ENCODE measurements at regions not wholly inside any gene's neighbourhood (a gene's known extent, or its start where the extent isn't known, plus 50 kb on each side); places are given as distances from the start of the nearest gene placed in this dataset.
A peak's percentile ranks its signal among the peaks of the same experiment; 100 is the strongest.

DNA sequence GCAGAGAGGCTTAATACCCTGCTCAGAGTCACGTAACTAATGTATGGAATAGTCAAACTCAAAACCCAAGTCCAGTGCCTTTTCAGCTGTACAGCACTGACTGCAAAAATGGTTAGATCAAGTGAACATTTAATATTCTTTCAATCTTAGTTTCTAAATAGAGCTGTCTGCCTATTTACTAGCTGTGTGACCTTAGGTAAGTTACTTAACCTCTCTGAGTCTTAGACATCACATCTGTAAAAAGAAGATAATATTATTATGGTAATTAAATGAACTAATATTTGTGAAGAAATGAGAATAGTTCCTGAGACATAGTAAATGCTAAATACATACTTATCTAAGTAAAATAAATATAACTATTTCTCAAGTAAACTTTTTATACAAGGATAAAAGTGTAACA lies 235.5 kb downstream of the SAMD5 start:
- no peak for DNase-seq
- intact Hi-C loops (cut with micrococcal nuclease), result no loop called here
- ATAC-seq, result no peak

DNA sequence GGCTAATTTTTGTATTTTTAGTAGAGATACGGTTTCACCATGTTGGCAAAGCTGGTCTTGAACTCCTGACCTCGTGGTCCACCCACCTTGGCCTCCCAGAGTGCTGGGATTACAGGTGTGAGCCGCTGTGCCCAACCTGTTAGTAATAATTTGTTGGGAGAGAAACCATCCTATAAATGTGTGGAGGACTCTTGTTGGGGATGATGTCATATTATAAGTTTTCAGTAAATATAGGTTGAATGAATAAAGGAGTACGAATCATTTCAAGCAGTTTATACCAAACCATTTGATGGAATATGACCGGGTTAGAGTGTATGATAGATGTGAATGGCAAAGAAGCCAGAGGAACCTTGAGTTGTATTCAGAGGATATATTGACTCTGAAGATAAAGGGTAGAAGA lies 240.8 kb downstream of the SAMD5 start:
- DNase-seq (no peak), ATAC-seq (no peak)
- intact Hi-C loops (cut with micrococcal nuclease), result no loop called here

DNA sequence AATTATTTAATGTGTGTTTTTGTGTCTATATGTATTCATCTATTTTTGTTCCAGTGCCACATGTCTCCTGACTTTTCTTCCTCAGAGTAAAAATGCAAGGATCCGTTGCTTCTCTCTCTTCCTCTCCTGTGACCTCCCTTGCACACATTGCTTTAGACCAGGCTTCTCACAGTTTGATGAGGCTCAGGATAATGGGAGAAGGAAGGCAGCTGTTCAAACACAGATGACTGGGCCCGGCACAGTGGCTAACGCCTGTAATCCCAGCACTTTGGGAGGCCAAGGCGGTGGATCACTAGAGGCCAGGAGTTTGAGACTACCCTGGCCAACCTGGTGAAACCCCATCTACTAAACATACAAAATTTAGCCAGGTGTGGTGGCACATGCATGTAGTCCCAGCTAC lies 241.9 kb downstream of the SAMD5 start:
- ATAC-seq, result no peak
- intact Hi-C loops (cut with micrococcal nuclease), result no loop called here
- no peak for DNase-seq

DNA sequence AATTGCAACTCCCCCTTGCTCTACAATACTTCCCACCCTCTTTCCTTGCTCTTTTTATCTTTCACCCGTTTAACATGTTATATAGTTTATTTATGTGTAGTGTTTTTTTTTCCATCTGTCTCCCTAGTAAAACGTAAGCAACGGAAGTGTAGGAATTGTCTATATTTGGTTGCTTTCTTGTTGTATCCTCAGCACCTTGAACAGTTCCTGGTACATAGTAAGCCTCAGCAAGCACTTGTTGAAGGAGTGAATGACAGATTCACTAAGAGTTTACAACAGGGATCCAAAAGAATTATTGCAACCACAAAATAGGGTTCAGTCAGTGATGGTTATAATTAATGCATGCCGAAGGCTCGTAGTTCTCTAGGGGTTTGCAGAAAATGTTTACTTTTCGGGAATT lies 242.7 kb downstream of the SAMD5 start:
- DNase-seq (no peak), ATAC-seq (no peak)
- intact Hi-C loops (cut with micrococcal nuclease), result no loop called here

DNA sequence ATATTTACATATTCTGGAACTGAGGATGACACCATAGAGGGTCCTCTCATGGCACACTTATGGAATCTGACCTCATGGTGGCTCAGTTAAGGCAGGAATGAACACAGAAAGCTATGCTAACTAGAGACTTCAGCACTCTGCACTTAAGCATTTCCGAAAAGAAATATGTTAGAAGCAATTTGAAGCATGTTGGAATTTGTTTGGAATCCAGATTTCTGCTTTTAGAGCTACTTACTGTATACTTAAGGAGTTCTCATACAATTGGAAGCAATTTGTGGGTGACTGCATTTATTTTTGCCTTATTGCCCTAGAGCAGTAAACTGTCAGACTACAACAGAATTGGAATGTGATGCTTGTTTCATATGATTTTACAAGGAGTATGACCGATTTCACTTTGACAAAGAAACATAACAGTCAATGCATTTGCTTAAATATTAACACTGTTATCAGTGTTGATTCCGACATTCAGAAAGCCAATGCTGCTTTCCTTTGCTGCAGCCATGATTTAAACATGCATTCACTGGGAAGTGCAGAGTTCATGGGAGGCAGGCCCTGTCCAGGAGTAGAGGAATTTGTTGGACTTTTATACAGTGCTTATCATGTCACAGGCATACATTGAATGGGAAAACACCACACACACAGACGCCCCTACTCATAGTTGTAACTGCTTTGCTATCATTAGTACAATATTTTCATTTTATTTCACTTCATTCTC lies 244.4 kb downstream of the SAMD5 start:
- intact Hi-C loops (cut with micrococcal nuclease), result no loop called here
- no peak for ATAC-seq
- no peak for DNase-seq

DNA sequence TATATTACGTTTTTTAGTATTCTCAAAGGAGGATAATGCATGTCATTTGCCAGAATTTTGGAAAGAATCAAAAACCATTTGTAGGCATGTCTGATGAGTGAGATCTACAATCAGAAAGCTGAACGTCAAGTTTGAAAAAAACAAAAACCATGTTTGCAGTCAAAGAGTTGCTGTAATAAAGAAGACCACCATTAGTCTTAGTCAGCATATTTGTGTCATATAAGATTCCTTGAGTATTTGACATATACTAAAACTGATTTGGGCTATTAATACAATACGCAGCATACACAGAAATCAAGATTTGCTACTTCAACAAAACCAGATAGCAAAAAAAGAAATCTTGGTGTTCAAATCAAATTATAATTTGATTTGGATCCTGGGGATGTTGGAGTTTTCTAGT lies 247.5 kb downstream of the SAMD5 start:
- intact Hi-C loops (cut with micrococcal nuclease), result no loop called here
- DNase-seq (no peak), ATAC-seq (no peak)

DNA sequence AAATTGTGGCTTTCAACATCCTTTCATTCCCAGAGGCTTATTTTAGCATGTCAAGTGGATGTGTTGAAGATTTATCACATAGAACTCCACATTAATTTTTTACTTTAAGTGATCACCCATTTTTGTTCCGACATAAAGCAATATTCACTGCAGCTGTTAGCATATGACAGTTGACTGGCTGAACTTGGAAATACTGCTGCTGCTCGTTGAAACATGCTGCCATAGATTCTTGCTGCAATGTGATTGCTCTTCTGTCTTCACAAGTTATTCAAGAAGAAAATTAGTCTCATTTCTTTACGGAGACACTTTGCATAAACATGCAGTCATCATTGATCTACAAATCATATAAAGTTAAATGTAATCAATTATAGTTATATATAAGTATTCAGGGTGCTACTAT lies 248.4 kb downstream of the SAMD5 start:
- DNase-seq (no peak), ATAC-seq (no peak)
- intact Hi-C loops (cut with micrococcal nuclease), result no loop called here

DNA sequence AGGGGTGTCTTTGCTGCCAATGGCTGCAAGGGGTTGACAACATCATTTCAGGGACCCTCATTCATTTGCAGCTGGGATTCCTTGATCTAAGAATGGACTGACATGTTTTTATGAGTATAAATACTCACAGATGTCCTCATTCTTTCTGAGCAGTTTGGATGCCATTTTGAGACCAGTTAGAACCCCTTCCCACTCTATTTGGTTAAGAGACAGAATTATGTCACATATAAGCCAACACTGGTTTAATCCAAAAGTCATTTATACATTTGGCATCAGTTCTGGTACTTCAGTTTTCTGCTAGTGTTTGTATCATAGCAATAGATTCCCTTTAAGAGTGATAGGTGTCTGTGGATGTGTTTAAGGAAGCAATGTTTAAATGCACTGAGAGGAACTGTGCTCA lies 248.8 kb downstream of the SAMD5 start:
- ATAC-seq (no peak), DNase-seq (no peak)
- intact Hi-C loops (cut with micrococcal nuclease), result no loop called here

DNA sequence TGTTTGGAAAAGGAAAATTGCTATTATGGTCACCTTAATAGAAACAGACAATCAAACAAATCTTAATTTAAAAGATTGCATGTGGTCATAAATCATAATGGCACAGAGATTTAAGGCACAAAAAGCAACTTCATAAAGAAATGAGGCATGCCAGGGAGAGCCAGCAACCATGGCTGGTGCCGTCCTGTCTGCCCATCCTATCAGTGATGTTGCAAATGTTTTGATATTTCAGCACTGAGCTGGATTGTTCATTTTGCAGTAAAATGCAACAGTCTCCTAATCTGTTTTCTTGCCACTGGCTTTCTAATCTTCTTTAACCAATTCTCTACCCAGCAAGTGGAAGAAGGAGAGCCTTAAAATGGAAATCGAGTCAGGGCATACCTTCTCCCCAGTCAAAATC lies 249.8 kb downstream of the SAMD5 start:
- intact Hi-C loops (cut with micrococcal nuclease), result no loop called here
- DNase-seq, result no peak
- ATAC-seq, result no peak

DNA sequence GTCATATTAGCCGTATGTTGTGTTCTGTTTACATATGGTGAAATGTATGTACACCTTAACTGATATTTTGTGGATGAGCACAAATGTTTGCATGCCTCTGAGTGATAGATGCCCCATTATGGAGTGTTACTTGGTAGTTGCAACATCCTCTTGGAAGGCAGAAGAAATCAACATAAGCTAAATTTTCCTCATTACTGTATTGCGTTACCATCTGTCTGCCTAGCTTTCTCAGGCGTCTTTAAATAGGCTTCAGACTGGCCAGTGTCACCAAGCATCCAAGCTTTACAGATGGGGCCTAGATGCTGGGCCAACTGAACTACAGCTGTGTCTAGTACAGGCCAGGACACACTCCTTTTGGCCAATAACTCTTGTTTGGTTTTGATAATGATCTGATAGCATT lies 250.6 kb downstream of the SAMD5 start:
- ATAC-seq, result peak; percentile 59
- no peak for DNase-seq
- intact Hi-C loops (cut with micrococcal nuclease), result no loop called here

DNA sequence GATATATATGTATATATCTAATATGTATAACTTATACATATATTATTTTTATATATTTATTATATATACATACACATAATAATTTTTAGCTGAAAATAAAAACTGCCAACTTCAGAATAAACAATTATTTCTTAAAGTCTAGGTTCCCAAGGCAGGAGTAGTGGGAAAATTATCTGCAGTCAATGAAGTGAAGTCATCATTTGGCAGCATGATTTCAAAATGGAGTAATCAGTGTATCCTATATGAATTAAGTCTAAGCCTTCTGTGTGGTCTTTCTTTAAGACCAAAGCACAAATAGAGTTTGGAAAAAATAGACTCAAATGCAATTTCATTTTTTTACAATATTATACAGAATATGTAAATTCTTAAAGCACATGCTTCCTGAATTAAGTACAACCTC lies 251.0 kb downstream of the SAMD5 start:
- no peak for ATAC-seq
- intact Hi-C loops (cut with micrococcal nuclease), result no loop called here
- no peak for DNase-seq

DNA sequence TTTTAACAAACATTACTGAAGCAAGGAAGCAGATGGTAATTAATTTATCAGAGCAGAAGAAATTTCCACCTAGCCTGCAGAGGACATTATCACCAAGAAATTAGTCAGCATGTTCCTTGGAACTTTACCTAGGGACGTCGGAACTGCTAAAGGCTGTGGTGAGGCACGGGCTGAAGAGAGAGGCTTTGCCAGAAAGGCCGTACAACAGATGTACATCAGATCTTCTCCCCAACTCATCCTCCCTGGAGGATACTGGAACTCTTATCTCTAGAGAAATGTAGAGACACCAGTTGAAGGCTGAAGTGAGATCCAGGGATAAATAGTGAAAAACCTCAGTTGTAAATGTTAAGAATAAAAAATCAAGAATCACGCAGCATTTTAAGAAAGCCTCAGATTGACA lies 257.1 kb downstream of the SAMD5 start:
- no peak for ATAC-seq
- intact Hi-C loops (cut with micrococcal nuclease), result no loop called here
- DNase-seq, result no peak

DNA sequence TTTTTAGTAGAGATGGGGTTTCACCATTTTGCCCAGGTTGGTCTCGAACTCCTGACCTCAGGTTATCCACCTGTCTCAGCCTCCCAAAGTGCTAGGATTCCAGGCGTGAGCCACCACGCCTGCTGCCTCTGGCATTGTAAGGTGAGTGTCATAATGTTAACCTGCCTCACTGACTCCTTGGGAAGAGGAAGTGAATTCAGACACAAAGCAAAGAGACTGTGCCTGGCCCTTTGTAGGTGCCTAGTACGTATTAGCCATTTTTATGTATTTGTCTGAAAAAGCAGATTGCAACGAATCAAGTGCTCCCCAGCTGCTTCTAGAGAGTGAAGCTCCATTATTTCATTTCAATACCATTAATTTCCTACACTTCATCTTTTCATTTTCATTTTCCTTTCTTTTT lies 260.5 kb downstream of the SAMD5 start:
- ATAC-seq (no peak), DNase-seq (no peak)
- intact Hi-C loops (cut with micrococcal nuclease), result no loop called here

DNA sequence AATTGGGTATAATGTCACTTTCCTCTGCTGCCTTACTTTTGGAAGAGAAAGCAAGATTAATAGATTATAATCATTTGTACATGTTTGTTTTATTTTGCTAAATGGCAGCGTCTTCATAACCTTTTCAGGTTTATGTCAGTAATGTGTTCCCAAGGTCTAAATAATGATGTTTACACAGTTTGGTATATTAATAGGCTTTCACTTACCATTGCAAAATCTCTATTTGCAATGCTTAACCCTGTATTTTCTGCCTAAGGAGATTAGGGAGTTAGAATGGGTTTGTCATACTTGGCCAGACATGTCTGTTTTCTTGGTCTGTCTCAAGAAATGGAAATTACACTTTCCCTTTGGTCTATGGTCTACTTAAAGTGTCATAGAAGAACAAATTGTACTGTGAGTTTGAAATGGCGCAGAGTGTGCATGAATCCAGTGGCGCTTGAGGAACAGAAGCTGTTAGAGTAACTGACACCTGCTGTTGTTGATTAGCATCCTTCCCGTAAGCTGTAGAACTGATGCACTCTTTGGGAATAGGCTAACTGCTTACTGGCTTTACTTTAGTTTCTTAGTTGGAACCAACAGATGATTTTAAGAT lies 261.1 kb downstream of the SAMD5 start:
- intact Hi-C loops (cut with micrococcal nuclease), result no loop called here
- DNase-seq, result no peak
- ATAC-seq, result no peak

DNA sequence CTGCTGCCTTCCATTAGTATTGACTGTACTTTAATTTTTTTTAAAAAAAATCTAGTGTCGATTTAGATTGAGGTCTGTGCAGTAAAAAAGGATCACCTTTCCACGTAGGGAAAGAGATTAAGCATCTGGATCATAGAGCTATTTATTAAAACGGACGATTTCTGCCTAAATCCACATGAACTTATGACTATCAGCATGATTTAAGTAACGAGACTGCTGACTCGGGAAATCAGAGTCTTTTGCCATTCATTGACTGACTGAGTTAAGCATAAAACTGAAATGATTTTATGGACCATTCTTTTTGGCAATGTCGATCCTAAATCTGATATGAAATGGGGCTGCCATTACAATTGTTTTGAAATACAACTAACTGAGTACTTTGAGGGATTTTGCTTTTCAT lies 261.7 kb downstream of the SAMD5 start:
- intact Hi-C loops (cut with micrococcal nuclease), result no loop called here
- ATAC-seq, result no peak
- no peak for DNase-seq

DNA sequence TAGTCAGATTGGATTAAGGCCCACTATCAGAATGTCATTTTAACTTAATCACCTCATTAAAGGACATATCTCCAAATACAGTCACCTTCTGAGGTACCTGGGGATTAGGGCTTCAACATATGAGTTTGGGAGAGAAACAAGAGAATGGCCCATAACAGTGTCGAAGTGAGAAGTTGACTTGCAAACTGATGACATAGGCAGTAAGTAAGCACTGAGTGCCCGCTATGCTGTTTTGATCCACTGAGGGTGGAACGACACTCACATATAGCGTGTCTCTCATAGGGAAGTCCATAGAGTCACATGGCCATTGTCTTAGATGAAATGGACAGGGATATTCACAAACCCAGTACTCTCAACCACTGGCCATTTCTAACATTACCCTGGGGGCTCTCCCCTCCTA lies 264.2 kb downstream of the SAMD5 start:
- ATAC-seq, result no peak
- intact Hi-C loops (cut with micrococcal nuclease), result no loop called here
- no peak for DNase-seq

DNA sequence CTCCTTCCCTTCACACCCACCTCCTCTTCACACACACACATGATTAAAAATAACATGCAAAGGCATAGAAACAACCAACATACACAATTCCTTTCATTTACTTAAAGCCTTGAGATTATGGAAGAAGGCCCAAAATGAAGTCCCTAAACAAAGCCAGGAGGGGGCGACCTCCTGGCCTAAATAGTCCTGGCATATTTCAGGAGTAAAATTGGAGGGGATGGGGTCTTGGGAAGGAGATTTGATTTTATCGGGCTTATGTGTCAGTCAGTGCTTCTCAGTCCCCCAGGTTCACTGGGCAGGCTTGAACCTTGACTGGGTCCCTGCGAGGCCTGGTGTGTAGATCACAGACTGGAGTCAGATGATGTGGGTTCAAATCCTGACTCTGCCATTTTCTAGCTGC lies 266.4 kb downstream of the SAMD5 start:
- ATAC-seq (no peak), DNase-seq (no peak)
- intact Hi-C loops (cut with micrococcal nuclease), result no loop called here

DNA sequence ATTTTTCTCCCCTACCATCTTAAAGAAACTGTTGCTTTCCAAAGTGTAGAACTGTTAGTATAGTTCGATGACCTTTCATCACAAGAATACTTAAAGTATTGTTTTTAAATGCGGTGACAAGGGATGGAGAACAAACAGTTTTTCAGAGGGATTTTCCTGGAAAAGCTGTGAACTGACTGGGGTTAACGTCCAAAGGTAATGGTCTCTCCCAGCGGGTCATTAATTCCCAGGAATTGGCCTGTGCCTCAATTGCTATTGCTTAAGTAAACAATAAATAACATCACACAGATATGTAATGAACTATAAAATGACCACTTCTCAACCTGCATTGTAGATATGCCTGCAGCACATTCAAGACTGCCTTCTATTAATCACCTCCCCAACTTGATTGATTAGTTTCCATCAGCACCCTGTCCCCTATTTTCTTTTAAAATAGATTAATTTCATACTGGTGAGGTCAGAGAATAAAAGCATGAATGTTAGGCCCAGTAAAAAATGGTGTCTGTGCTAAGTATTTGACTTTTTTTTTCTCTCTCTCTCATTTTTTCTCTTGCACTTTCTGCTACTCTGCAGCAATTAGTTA lies 268.2 kb downstream of the SAMD5 start:
- ATAC-seq (no peak), DNase-seq (no peak)
- intact Hi-C loops (cut with micrococcal nuclease), result no loop called here

DNA sequence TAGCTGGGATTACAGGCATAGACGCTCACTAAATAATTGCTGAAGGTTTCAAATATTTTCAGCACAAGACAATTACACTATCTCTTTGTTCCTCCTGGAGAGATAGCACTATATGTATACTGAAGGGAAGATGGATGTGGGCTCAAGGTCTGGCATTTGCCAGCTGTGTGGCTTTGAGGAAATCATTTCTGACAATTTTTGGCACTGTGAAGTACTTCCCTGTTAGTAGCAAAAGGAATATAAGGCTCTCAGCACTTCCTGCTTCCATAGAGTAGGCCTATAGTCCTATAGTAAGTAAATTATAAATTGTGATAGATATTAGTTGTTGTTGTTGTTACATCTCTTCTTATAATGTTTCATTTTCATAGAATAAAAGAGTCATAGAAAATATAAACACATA lies 271.1 kb downstream of the SAMD5 start:
- intact Hi-C loops (cut with micrococcal nuclease), result no loop called here
- DNase-seq (no peak), ATAC-seq (no peak)

DNA sequence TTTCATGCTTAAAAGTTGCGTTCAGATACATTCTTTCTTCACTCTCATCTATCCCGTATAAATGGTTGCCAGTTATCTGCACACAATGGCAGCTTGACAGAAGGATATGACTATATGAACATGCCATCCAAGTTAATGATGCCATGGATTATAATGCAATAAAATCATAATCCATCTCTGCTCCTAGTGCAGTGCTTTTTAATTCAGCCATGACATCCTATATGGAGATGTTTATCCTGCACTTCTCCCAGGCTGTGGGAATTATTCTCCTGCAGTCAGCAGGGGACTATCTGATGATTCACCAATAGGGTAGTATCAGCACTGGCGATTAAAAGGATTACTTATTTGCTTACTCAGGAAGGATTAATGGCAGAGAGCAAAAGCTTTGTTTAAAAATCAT lies 273.8 kb downstream of the SAMD5 start:
- intact Hi-C loops (cut with micrococcal nuclease), result no loop called here
- ATAC-seq, result no peak
- DNase-seq, result no peak

DNA sequence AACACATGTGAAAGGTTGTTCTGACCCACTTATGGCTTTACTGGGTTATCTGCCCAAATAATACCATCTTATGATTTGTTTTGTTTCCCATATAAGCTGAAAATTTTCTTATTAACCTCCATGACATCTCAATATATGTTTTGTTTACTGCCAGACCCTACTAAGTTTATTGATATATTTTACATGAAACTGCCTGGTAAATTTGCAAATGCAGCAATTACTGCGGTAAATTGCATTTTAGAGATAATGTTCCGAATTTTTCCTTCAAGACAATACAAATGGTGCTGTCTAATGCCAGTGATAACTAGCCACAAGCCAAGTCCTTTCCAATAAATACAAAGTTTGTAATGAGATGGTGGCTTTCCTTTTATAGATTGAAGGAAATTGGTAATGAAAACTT lies 275.9 kb downstream of the SAMD5 start:
- DNase-seq, result no peak
- intact Hi-C loops (cut with micrococcal nuclease), result no loop called here
- ATAC-seq, result no peak

Measured in left ventricle myocardium superior (tissue), 1 donor.